ENCODE measurements at regions not wholly inside any gene's neighbourhood (a gene's known extent, or its start where the extent isn't known, plus 50 kb on each side); places are given as distances from the start of the nearest gene placed in this dataset.

DNA sequence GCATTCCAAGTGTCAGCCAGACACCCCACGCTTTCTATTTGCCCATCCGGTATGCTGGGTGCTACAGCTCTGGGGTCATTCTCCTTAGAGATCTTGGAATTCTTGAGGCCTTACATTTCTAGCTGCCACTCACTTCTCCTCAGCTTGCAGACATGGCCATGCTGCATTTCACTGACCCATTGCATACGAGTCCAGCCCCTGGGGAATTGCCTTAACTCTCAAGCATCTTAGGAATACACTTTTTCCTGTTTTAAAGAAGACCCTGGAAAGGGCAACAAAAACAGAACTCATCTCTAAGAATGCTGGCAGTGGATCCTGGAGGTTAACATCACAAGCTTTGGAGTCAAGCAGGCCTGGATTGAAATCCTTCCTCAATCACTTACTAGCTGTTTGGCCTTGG is 122.0 kb upstream of the LNX1 start:
- no peak for DNase-seq (ENCODE audit: low read depth in 1 of 2, low spot score in 1 of 2)
- H3K4me3 ChIP-seq (replicated peaks; ENCODE audit: insufficient read depth, low read length) = no peak overlapping the region
- no peak for TF ChIP-seq SPI1 (IDR thresholded peaks at IDR 0.05; ENCODE audit: borderline replicate concordance, low read depth)
- TF ChIP-seq, protein P1, sequence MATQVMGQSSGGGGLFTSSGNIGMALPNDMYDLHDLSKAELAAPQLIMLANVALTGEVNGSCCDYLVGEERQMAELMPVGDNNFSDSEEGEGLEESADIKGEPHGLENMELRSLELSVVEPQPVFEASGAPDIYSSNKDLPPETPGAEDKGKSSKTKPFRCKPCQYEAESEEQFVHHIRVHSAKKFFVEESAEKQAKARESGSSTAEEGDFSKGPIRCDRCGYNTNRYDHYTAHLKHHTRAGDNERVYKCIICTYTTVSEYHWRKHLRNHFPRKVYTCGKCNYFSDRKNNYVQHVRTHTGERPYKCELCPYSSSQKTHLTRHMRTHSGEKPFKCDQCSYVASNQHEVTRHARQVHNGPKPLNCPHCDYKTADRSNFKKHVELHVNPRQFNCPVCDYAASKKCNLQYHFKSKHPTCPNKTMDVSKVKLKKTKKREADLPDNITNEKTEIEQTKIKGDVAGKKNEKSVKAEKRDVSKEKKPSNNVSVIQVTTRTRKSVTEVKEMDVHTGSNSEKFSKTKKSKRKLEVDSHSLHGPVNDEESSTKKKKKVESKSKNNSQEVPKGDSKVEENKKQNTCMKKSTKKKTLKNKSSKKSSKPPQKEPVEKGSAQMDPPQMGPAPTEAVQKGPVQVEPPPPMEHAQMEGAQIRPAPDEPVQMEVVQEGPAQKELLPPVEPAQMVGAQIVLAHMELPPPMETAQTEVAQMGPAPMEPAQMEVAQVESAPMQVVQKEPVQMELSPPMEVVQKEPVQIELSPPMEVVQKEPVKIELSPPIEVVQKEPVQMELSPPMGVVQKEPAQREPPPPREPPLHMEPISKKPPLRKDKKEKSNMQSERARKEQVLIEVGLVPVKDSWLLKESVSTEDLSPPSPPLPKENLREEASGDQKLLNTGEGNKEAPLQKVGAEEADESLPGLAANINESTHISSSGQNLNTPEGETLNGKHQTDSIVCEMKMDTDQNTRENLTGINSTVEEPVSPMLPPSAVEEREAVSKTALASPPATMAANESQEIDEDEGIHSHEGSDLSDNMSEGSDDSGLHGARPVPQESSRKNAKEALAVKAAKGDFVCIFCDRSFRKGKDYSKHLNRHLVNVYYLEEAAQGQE (IDR thresholded peaks at IDR 0.05; ENCODE audit: insufficient replicate concordance, low read depth) = no peak
- no peak for TF ChIP-seq GABPA (IDR thresholded peaks at IDR 0.05; ENCODE audit: low read depth)
- TF ChIP-seq CTCF (IDR thresholded peaks at IDR 0.05; ENCODE audit: insufficient read depth, low read length) = no peak
- no peak for TF ChIP-seq POLR2AphosphoS5 (IDR thresholded peaks at IDR 0.05; ENCODE audit: low read depth)
- H3K27ac ChIP-seq (replicated peaks) = no peak overlapping the region
- H3K27me3 ChIP-seq (ENCODE audit: insufficient read depth, poor library complexity, severe bottlenecking) = peaks cover 2% of the 10 kb centered on the region

- peaks cover 2% of the 10 kb centered on the region for H3K27me3 ChIP-seq (ENCODE audit: insufficient read depth, poor library complexity, severe bottlenecking)
- TF ChIP-seq GABPA (IDR thresholded peaks at IDR 0.05; ENCODE audit: low read depth) = no peak
- no peak for TF ChIP-seq POLR2AphosphoS5 (IDR thresholded peaks at IDR 0.05; ENCODE audit: low read depth)
- no peak for TF ChIP-seq CTCF (IDR thresholded peaks at IDR 0.05; ENCODE audit: insufficient read depth, low read length)
- TF ChIP-seq SPI1 (IDR thresholded peaks at IDR 0.05; ENCODE audit: borderline replicate concordance, low read depth) = no peak
- TF ChIP-seq, protein P1 (IDR thresholded peaks at IDR 0.05; ENCODE audit: insufficient replicate concordance, low read depth) = no peak
- H3K4me3 ChIP-seq (replicated peaks; ENCODE audit: insufficient read depth, low read length) = no peak overlapping the region
- H3K27ac ChIP-seq (replicated peaks) = no peak overlapping the region
- DNase-seq (ENCODE audit: low read depth in 1 of 2, low spot score in 1 of 2) = no peak
These were observed 121.2 kb upstream of the LNX1 start for GRCh38 chr4:53712408-53713020.

DNA sequence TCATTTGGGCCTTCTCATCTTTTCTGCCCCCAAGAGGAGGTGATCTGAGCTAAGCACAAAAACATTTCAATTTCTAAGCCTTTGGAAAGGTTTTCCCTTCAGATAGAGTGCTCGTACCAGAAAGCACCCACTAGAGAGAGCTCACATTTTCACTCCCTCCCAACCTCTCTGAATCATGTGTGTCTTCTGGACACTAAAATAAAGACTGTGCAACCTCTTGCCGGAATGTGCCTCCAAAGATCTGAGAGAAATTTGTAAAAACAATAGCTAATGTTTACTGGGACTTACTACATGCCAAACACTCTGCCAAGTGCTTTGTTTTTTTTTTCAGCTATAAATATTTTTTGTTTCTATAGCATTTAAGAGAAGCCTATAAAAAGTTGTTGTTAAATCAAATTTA is 120.6 kb upstream of the LNX1 start:
- DNase-seq (ENCODE audit: low read depth in 1 of 2, low spot score in 1 of 2) = no peak
- H3K4me3 ChIP-seq (replicated peaks; ENCODE audit: insufficient read depth, low read length) = no peak overlapping the region
- H3K27me3 ChIP-seq (ENCODE audit: insufficient read depth, poor library complexity, severe bottlenecking) = peaks cover 2% of the 10 kb centered on the region
- TF ChIP-seq GABPA (IDR thresholded peaks at IDR 0.05; ENCODE audit: low read depth) (no peak), POLR2AphosphoS5 (IDR thresholded peaks at IDR 0.05; ENCODE audit: low read depth) (no peak), SPI1 (IDR thresholded peaks at IDR 0.05; ENCODE audit: borderline replicate concordance, low read depth) (no peak), CTCF (IDR thresholded peaks at IDR 0.05; ENCODE audit: insufficient read depth, low read length) (no peak)
- TF ChIP-seq, protein P1 (IDR thresholded peaks at IDR 0.05; ENCODE audit: insufficient replicate concordance, low read depth) = no peak
- no peak overlapping the region for H3K27ac ChIP-seq (replicated peaks)
